GM06990 (cell line): ENCODE measurements at regions not wholly inside any gene's neighbourhood (a gene's known extent, or its start where the extent isn't known, plus 50 kb on each side); places are given as distances from the start of the nearest gene placed in this dataset.

Source experiments
- DNase-seq: peaks from one replicate; pipeline ENCODE4 v3.0.0-alpha.2; 2011; ENCODE audit not compliant: insufficient read length; ENCODE audit errors: extremely low read depth
- H3K27me3 ChIP-seq: replicated peaks from 2 replicates; pipeline ENCODE4 v1.6.0; 2011; ENCODE audit warnings: low read length; ENCODE audit not compliant: control insufficient read depth, insufficient read depth
- H3K36me3 ChIP-seq: 2 replicates; pipeline ENCODE4 v1.5.1; 2011; ENCODE audit warnings: low read length; ENCODE audit not compliant: control insufficient read depth, insufficient read depth
- H3K4me3 ChIP-seq: replicated peaks from 2 replicates; pipeline ENCODE4 v1.5.1; 2011; ENCODE audit warnings: low read depth, mild to moderate bottlenecking, control low read depth, low read length
- CTCF ChIP-seq: IDR thresholded peaks from 2 replicates; pipeline ENCODE4 v1.5.1; 2011; ENCODE audit warnings: low read length, control low read depth, mild to moderate bottlenecking, inconsistent platforms; ENCODE audit not compliant: insufficient read depth, poor library complexity, severe bottlenecking

DNA sequence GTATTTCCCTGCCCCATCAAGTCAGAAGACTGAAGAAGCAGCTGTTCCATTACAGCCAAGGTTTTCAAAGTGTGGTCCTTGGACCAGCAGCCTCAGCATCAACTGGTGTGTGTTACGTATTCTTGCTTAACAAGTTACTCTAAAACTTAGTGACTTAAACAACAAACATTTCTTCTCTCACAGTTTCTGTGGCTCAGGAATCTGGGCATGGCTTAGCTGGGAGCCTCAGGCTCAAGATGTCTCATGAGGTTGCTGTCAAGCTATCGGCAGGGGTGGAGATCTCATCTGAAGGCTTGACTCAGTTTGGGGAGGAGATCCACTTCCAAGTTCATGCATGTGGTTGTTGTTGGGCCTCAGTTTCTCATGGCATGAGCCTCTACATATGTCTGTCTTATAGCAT, 174.5 kb downstream of the KTN1 start:
- no peak for TF ChIP-seq CTCF
- Histone ChIP-seq H3K36me3 (no peaks in the 10 kb centered on the region), H3K27me3 (no peaks in the 10 kb centered on the region), H3K4me3 (no peak overlapping the region)
- DNase-seq = no peak

- no peak for DNase-seq
- no peak for TF ChIP-seq CTCF
- Histone ChIP-seq H3K36me3 (no peaks in the 10 kb centered on the region), H3K4me3 (no peak overlapping the region), H3K27me3 (no peaks in the 10 kb centered on the region)
Observed at GRCh38 chr14:55754871-55755270, 174.9 kb downstream of the KTN1 start.

- H3K36me3 ChIP-seq = no peaks in the 10 kb centered on the region
- no peaks in the 10 kb centered on the region for H3K27me3 ChIP-seq
- TF ChIP-seq CTCF = no peak
- no peak for DNase-seq
- H3K4me3 ChIP-seq = no peak overlapping the region
Observed at GRCh38 chr14:55756078-55756477, 176.1 kb downstream of the KTN1 start.

DNA sequence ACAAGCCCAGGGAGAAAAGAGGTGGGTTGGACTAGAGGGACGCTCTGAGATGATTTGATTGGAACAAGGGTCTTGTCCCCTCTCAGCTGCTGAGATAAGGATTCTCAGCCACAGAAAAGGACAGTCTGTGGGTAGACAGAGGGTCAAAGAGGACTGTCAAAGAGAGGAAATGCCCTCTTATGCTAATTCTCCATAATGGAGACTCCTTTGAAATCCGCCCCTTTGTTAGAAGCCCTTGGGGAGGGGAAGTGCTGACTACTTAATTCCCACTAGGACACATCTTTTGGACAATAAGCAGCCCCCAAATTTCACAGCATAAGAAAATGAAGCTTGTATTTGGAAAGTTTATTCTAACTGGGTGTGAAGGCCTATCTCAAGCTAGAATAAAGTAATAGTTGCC, 176.6 kb downstream of the KTN1 start:
- no peak for TF ChIP-seq CTCF
- Histone ChIP-seq H3K27me3 (no peaks in the 10 kb centered on the region), H3K36me3 (no peaks in the 10 kb centered on the region), H3K4me3 (no peak overlapping the region)
- DNase-seq = no peak

DNA sequence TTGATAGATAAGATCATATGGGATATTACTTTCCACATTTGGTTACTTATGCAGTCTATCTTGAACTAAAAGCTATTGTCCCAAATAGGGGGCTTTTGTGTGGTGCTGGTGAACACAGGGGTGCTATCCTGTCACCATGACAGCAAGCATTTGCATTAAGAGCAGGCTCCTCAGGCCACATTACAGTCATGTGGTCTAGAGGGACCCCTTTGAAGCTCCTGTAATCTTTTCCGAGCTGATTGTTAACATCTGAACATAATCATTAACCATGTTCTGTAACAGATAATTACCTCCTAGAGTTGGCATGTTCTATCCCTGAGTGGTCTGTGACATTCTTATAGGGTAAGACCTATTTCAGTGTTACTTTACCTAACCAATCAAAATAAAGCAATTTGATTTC, 178.8 kb downstream of the KTN1 start:
- H3K27me3 ChIP-seq = no peaks in the 10 kb centered on the region
- DNase-seq = no peak
- H3K4me3 ChIP-seq = no peak overlapping the region
- TF ChIP-seq CTCF = no peak
- H3K36me3 ChIP-seq = no peaks in the 10 kb centered on the region

DNA sequence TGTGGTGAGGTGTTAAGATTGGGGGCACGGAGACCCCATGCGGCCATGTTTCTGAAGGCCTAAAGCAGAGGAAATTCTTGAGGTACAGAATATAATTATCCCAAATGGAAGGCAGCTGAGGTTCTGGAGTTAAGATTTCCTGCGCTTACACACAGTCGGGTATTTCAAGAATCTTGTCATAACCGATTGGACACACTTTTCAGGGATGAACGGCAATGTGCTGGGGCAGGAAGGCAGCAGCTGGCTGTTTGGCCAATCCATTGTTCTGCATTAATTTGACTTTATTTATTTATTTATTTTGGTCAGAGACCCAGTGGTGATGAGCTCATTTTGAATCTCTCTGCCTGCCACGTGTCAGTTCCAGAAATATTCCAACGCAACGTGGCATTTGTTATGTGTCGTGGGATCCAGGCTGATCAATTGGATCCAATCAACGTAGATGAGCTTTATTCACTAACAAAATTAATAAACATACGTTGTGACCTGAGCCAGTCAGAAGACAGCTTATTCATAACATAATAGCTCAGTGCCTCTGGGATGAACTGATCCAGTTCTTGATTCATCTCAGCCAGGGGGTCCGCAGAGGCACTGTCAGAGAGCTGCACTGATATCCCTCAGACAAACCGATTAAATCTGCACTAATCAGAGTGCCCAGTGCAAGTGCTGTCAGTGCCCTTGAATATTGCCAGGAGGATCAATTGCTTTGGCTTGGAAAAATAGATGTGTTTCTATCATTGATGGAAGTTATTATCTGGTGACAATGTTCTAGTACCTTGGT, 181.0 kb downstream of the KTN1 start:
- no peak for TF ChIP-seq CTCF
- Histone ChIP-seq H3K27me3 (no peaks in the 10 kb centered on the region), H3K36me3 (no peaks in the 10 kb centered on the region), H3K4me3 (no peak overlapping the region)
- no peak for DNase-seq
